HEK293 (cell line): ENCODE measurements at regions not wholly inside any gene's neighbourhood (a gene's known extent, or its start where the extent isn't known, plus 50 kb on each side); places are given as distances from the start of the nearest gene placed in this dataset.

Experiments
- CTCF ChIA-PET: fragments of 350-600 bp; formaldehyde crosslinking; extraction: SDS; loops from one replicate; lab custom pipeline; 2021; ENCODE audit warnings: antibody characterized with exemption; lab: Yijun Ruan, JAX
- POLR2A ChIA-PET: fragments of 300-600 bp; formaldehyde crosslinking; extraction: SDS; loops from one replicate; lab custom pipeline; 2020; ENCODE audit warnings: antibody characterized with exemption, inconsistent platforms; lab: Yijun Ruan, JAX
- H3K27ac ChIP-seq: fragments of 200-500 bp; sonication (Bioruptor generic); 2 replicates; pipeline ENCODE4 v1.5.1; 2014; ENCODE audit warnings: low read depth, low read length, control low read depth, inconsistent platforms; ENCODE audit errors: extremely low read depth
- H3K36me3 ChIP-seq, 2 experiments: fragments of 200-500 bp in 1 of 2; sonication (Bioruptor generic) in 1 of 2; 1 replicate in 1 of 2; 2 replicates in 1 of 2; pipeline ENCODE4 v1.5.1; 2014 to 2017; ENCODE audit warnings: inconsistent platforms in 2 of 2, low read length in 2 of 2; ENCODE audit not compliant: control insufficient read depth in 2 of 2, insufficient read depth in 1 of 2
- H3K4me1 ChIP-seq: fragments of 200-500 bp; sonication (Bioruptor generic); 2 replicates; pipeline ENCODE4 v1.5.1; 2014; ENCODE audit warnings: mild to moderate bottlenecking, low read length, inconsistent platforms; ENCODE audit not compliant: control insufficient read depth, insufficient read depth
- H3K4me3 ChIP-seq: 2 replicates; pipeline ENCODE4 v1.5.1; 2011; ENCODE audit warnings: low read depth, mild to moderate bottlenecking, control low read depth, low read length, moderate library complexity
- H3K9me3 ChIP-seq: fragments of 200-500 bp; sonication (Bioruptor generic); 2 replicates; pipeline ENCODE4 v1.5.1; 2014; ENCODE audit warnings: low read depth, low read length, inconsistent platforms; ENCODE audit not compliant: control insufficient read depth, insufficient read depth
- BCL11B ChIP-seq: fragments of 450-650 bp; formaldehyde crosslinking; IDR thresholded peaks from 2 replicates; pipeline ENCODE4 v1.5.1; 2016; ENCODE audit warnings: low read depth, missing biosample characterization, missing genetic modification characterization
- HOXD13 ChIP-seq: sonication (generic); formaldehyde crosslinking; IDR thresholded peaks from 2 replicates; pipeline ENCODE4 v1.8.0; 2022; ENCODE audit warnings: missing genetic modification reagents, borderline replicate concordance
- KLF7 ChIP-seq: fragments of 450-650 bp; formaldehyde crosslinking; IDR thresholded peaks from 2 replicates; pipeline ENCODE4 v1.5.1; 2016; ENCODE audit warnings: missing biosample characterization, missing genetic modification characterization, borderline replicate concordance
- MYNN ChIP-seq: fragments of 450-650 bp; formaldehyde crosslinking; IDR thresholded peaks from 2 replicates; pipeline ENCODE4 v1.5.1; 2016; ENCODE audit warnings: missing biosample characterization, missing genetic modification characterization, borderline replicate concordance
- MZF1 ChIP-seq: fragments of 450-650 bp; formaldehyde crosslinking; IDR thresholded peaks from 2 replicates; pipeline ENCODE4 v1.5.1; 2017; ENCODE audit warnings: missing biosample characterization, missing genetic modification characterization, borderline replicate concordance
- PATZ1 ChIP-seq: fragments of 450-650 bp; formaldehyde crosslinking; IDR thresholded peaks from 2 replicates; pipeline ENCODE4 v1.5.1; 2016; ENCODE audit warnings: missing biosample characterization, missing genetic modification characterization
- SP7 ChIP-seq: fragments of 450-650 bp; formaldehyde crosslinking; IDR thresholded peaks from 2 replicates; pipeline ENCODE4 v1.5.1; 2016; ENCODE audit warnings: missing biosample characterization, missing genetic modification characterization
- ZFP69B ChIP-seq: fragments of 450-650 bp; formaldehyde crosslinking; IDR thresholded peaks from 2 replicates; pipeline ENCODE4 v1.5.1; 2016; ENCODE audit warnings: missing biosample characterization, missing genetic modification characterization
- ZNF121 ChIP-seq: fragments of 450-650 bp; formaldehyde crosslinking; IDR thresholded peaks from 2 replicates; pipeline ENCODE4 v1.5.1; 2016; ENCODE audit warnings: missing biosample characterization, missing genetic modification characterization
- ZNF157 ChIP-seq: fragments of 450-650 bp; formaldehyde crosslinking; IDR thresholded peaks from 2 replicates; pipeline ENCODE4 v1.5.1; 2016; ENCODE audit warnings: missing biosample characterization, missing genetic modification characterization
- ZNF174 ChIP-seq: fragments of 450-650 bp; formaldehyde crosslinking; IDR thresholded peaks from 2 replicates; pipeline ENCODE4 v1.5.0; 2017; ENCODE audit warnings: missing biosample characterization, mild to moderate bottlenecking, missing genetic modification characterization
- ZNF175 ChIP-seq: fragments of 450-650 bp; formaldehyde crosslinking; IDR thresholded peaks from 2 replicates; pipeline ENCODE4 v1.5.1; 2016; ENCODE audit warnings: missing biosample characterization, missing genetic modification characterization
- ZNF184 ChIP-seq: fragments of 450-650 bp; IDR thresholded peaks from 2 replicates; pipeline ENCODE4 v1.5.1; 2018; ENCODE audit warnings: missing biosample characterization, mild to moderate bottlenecking, missing genetic modification characterization
- ZNF350 ChIP-seq: fragments of 450-650 bp; formaldehyde crosslinking; IDR thresholded peaks from 2 replicates; pipeline ENCODE4 v1.5.0; 2017; ENCODE audit warnings: missing biosample characterization, mild to moderate bottlenecking, missing genetic modification characterization
- ZNF426 ChIP-seq: fragments of 450-650 bp; formaldehyde crosslinking; IDR thresholded peaks from 2 replicates; pipeline ENCODE4 v1.5.1; 2017; ENCODE audit warnings: missing biosample characterization, missing genetic modification characterization, mild to moderate bottlenecking, inconsistent platforms, moderate library complexity
- ZNF514 ChIP-seq: fragments of 450-650 bp; formaldehyde crosslinking; IDR thresholded peaks from 2 replicates; pipeline ENCODE4 v1.5.1; 2016; ENCODE audit warnings: missing biosample characterization, missing genetic modification characterization
- ZNF530 ChIP-seq: fragments of 450-650 bp; formaldehyde crosslinking; IDR thresholded peaks from 2 replicates; pipeline ENCODE4 v1.5.1; 2016; ENCODE audit warnings: low read depth, missing biosample characterization, missing genetic modification characterization
- ZNF747 ChIP-seq: fragments of 450-650 bp; formaldehyde crosslinking; IDR thresholded peaks from 2 replicates; pipeline ENCODE4 v1.5.1; 2016; ENCODE audit warnings: missing biosample characterization, missing genetic modification characterization
- ZNF776 ChIP-seq: fragments of 450-650 bp; formaldehyde crosslinking; IDR thresholded peaks from 2 replicates; pipeline ENCODE4 v1.5.0; 2017; ENCODE audit warnings: missing biosample characterization, missing genetic modification characterization, borderline replicate concordance
- ZNF785 ChIP-seq: fragments of 450-650 bp; formaldehyde crosslinking; IDR thresholded peaks from 2 replicates; pipeline ENCODE4 v1.5.1; 2016; ENCODE audit warnings: missing biosample characterization, missing genetic modification characterization

GRCh38 chr7:121517591-121517990, 121.5 kb upstream of the FAM3C start:
- Histone ChIP-seq H3K4me1 (no peaks in the 10 kb centered on the region), H3K36me3 (no peaks in the 10 kb centered on the region)
- TF ChIP-seq SP7: no peak
- TF ChIP-seq ZNF530: no peak
- TF ChIP-seq, all 188 proteins: peak for 0
- Histone ChIP-seq H3K4me3 (no peak overlapping the region), H3K9me3 (no peaks in the 10 kb centered on the region), H3K27ac (no peak overlapping the region)
- CTCF ChIA-PET: no interaction called here
- POLR2A ChIA-PET: no interaction called here

- H3K27ac ChIP-seq: no peak overlapping the region
- TF ChIP-seq ZFP69B (tag by site-specific recombination): no peak
- TF ChIP-seq HOXD13: no peak
- TF ChIP-seq ZNF174 (tag by site-specific recombination): no peak
- TF ChIP-seq ZNF184 (tag by site-specific recombination): no peak
- TF ChIP-seq ZNF514 (tag by site-specific recombination): no peak
- TF ChIP-seq, all 188 proteins: peak for 0
- H3K4me1 ChIP-seq: no peaks in the 10 kb centered on the region
- POLR2A ChIA-PET: no interaction called here
- H3K4me3 ChIP-seq: no peak overlapping the region
- CTCF ChIA-PET: no interaction called here
- no peaks in the 10 kb centered on the region for H3K9me3 ChIP-seq
- H3K36me3 ChIP-seq: no peaks in the 10 kb centered on the region
Measured at GRCh38 chr7:121516821-121517220, 120.7 kb upstream of the FAM3C start.

DNA sequence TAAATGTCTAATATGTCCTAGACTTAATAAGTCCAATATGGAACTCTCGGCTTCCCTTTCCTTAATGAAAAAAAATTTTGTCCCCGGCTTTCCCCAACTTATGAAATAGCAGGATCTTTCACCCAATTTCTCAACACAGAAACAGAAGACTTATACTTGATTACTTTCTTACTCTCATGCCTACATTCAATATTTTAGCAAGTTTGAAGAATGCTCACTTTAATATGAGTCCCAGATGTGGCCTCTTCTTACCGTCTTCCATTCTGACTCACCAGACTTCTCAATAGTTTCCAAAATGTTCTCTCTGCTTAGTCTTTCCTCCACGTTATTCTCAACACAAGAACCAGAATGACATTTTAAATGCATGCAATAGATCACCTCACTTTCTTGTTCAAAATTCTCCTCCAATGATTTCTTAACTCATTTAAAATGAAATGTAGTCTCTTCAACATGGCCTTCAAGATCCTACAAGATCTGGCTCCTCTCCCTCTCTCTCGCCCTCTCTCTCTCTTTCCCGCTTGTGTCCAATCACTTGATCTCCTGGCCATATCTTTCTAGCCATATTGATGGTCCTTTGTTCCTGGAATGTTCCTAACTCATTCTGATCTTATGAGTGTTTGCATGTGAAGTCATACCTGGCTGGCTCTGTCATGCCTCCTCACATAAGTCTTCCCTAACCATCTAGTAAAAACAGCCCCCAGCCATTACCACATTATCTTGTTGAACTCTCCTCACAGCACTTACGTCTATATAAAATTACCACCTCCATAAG, 119.7 kb upstream of the FAM3C start:
- CTCF ChIA-PET: no interaction called here
- Histone ChIP-seq H3K27ac (no peak overlapping the region), H3K9me3 (no peaks in the 10 kb centered on the region), H3K4me3 (no peak overlapping the region), H3K36me3 (no peaks in the 10 kb centered on the region), H3K4me1 (no peaks in the 10 kb centered on the region)
- POLR2A ChIA-PET: no interaction called here
- no peak for TF ChIP-seq MYNN (tag by site-specific recombination)
- TF ChIP-seq ZNF157 (tag by site-specific recombination): no peak
- TF ChIP-seq ZNF776: no peak
- no peak for TF ChIP-seq ZNF785 (tag by site-specific recombination)
- TF ChIP-seq ZNF426 (tag by site-specific recombination): no peak
- TF ChIP-seq PATZ1 (tag by site-specific recombination): no peak
- TF ChIP-seq KLF7 (tag by site-specific recombination): no peak
- TF ChIP-seq MZF1 (tag by site-specific recombination): no peak
- TF ChIP-seq ZNF175 (tag by site-specific recombination): no peak
- TF ChIP-seq ZNF350 (tag by site-specific recombination): no peak
- TF ChIP-seq ZNF747 (tag by site-specific recombination): no peak
- no peak for TF ChIP-seq ZNF121 (tag by site-specific recombination)
- TF ChIP-seq BCL11B (tag by site-specific recombination): no peak
